Progenitor cell of endocrine pancreas (in vitro differentiated cells): ENCODE measurements at regions not wholly inside any gene's neighbourhood (a gene's known extent, or its start where the extent isn't known, plus 50 kb on each side); places are given as distances from the start of the nearest gene placed in this dataset.

ENCODE experiments used
- DNase-seq: peaks from one replicate; pipeline ENCODE4 v3.0.0; 2021; ENCODE audit warnings: low spot score; ENCODE audit not compliant: unreplicated experiment
- H3K27ac Mint-ChIP-seq: 2 replicates; pipeline ENCODE4 v1.8.0; 2021; ENCODE audit warnings: mild to moderate bottlenecking, moderate library complexity, mixed read lengths
- H3K27me3 Mint-ChIP-seq: 2 replicates; pipeline ENCODE4 v1.8.0; 2021; ENCODE audit warnings: mixed read lengths
- H3K36me3 Mint-ChIP-seq: 2 replicates; pipeline ENCODE4 v1.8.0; 2022; ENCODE audit warnings: mixed read lengths; ENCODE audit not compliant: insufficient read depth
- H3K4me1 Mint-ChIP-seq: 2 replicates; pipeline ENCODE4 v1.8.0; 2021; ENCODE audit warnings: low read depth, mixed read lengths
- H3K4me3 Mint-ChIP-seq: 2 replicates; pipeline ENCODE4 v1.8.0; 2021; ENCODE audit warnings: low read depth, mild to moderate bottlenecking, moderate library complexity, mixed read lengths
- H3K9me3 Mint-ChIP-seq: 2 replicates; pipeline ENCODE4 v1.8.0; 2021; ENCODE audit warnings: low read depth, mixed read lengths
- TF ChIP-seq, protein P1 (sequence below): fragments of 200-600 bp; sonication (generic); IDR thresholded peaks from one replicate; pipeline ENCODE4 v1.5.0; 2021; ENCODE audit warnings: antibody characterized with exemption, mild to moderate bottlenecking; ENCODE audit not compliant: unreplicated experiment

DNA sequence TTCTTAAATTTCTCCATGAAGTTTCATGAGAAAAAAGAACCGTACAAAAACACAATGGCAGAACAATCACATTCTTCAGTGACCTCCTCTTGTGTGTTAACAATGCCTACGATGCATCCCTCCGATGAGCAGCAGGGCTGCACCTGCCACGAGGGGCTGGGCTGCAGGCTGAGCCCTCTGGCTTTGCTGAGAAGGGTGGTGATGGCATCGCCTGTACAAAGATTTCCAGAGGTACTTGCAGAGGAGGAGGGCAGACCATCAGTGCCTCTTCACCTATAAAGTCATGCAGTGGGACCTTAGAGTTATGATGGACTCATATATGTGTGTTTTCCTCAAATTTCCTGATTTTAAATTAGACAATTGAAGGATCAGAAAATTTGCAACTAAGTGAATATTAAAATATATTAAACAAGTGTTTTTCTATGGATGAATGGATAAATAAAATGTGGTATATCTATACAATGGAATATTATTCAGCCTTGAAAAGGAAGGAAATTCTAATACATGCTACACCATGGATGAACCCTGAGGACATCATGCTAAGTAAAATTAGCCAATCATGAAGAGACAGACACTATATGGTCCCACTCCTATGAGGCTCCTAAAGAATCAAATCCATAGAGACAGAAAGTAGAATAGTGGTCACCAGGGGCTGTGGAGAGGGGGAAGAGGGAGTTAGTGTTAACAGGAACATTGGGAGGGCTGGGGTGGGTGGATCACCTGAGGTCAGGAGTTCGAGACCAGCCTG lies 489.3 kb downstream of the SIPA1L2 start:
- Mint-ChIP-seq H3K4me1 (peaks cover 6% of the 10 kb centered on the region), H3K4me3 (no peak overlapping the region), H3K9me3 (no peaks in the 10 kb centered on the region), H3K27me3 (no peaks in the 10 kb centered on the region), H3K36me3 (no peaks in the 10 kb centered on the region), H3K27ac (no peak overlapping the region)
- no peak for DNase-seq
- TF ChIP-seq, protein P1, sequence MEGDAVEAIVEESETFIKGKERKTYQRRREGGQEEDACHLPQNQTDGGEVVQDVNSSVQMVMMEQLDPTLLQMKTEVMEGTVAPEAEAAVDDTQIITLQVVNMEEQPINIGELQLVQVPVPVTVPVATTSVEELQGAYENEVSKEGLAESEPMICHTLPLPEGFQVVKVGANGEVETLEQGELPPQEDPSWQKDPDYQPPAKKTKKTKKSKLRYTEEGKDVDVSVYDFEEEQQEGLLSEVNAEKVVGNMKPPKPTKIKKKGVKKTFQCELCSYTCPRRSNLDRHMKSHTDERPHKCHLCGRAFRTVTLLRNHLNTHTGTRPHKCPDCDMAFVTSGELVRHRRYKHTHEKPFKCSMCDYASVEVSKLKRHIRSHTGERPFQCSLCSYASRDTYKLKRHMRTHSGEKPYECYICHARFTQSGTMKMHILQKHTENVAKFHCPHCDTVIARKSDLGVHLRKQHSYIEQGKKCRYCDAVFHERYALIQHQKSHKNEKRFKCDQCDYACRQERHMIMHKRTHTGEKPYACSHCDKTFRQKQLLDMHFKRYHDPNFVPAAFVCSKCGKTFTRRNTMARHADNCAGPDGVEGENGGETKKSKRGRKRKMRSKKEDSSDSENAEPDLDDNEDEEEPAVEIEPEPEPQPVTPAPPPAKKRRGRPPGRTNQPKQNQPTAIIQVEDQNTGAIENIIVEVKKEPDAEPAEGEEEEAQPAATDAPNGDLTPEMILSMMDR: no peak

DNA sequence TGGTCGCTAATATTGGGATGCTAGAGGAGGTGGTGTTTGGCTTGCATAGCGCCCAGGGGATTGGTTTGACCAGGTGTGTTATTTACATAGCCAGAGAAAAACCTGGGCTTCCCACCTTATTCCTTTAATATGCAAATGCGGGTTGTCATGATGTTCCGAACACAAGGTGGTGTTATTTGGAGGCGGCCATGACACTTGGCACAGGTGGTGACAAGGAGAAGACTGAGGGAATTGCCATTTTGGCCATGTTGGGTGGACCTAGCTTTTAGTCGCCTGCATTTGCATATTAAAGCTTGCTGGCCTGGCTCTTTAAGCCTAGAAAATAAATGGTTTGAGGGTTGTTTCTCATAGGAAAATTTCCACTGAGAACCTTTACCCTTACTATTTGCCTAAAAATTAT lies 490.5 kb downstream of the SIPA1L2 start:
- Mint-ChIP-seq H3K36me3 (no peaks in the 10 kb centered on the region), H3K9me3 (no peaks in the 10 kb centered on the region), H3K4me3 (no peak overlapping the region), H3K27me3 (no peaks in the 10 kb centered on the region), H3K4me1 (peaks cover 6% of the 10 kb centered on the region), H3K27ac (no peak overlapping the region)
- no peak for DNase-seq
- TF ChIP-seq, protein P1: no peak

DNA sequence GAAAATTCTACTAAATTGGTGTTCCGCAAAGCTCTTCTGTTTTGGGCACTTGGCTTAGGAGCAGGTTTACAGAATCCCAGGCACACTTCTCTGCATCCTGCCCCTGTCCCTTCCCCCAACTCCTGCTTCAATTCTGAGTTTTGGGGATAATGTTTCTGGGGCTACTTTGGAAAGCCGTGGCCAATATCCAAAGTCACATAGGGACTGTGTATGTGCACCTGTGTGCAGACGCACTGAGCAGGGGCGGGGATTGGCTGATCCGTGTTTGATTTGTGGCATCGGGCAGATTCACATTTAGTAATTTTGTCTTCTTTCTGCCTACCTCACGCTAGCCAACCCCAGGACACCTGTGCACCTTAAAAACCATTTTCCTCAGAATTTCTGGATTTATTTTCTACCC lies 491.9 kb downstream of the SIPA1L2 start:
- TF ChIP-seq, protein P1: no peak
- no peaks in the 10 kb centered on the region for H3K27me3 Mint-ChIP-seq
- H3K9me3 Mint-ChIP-seq: no peaks in the 10 kb centered on the region
- no peak overlapping the region for H3K27ac Mint-ChIP-seq
- no peak for DNase-seq
- no peak overlapping the region for H3K4me3 Mint-ChIP-seq
- H3K4me1 Mint-ChIP-seq: no peaks in the 10 kb centered on the region
- no peaks in the 10 kb centered on the region for H3K36me3 Mint-ChIP-seq

DNA sequence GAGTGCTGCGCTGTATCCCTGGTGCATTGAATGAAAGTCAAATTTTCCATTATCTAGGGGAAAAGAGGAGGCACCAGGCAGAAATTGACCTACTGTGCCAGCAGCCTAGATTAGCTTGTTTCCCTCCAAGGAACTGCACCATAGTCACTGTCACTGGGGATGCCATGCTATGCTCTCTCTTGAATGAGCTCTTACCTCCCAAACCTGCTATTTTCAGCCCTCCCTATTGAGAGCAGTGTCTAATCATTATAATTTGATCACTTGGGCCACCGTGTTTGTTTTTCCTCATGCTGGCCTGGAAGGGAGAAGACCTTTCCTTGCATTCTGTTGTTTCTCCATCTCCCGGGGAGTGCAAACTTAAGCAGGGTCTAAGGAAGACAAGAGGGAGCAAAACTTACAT lies 492.9 kb downstream of the SIPA1L2 start:
- H3K9me3 Mint-ChIP-seq: no peaks in the 10 kb centered on the region
- no peak overlapping the region for H3K4me3 Mint-ChIP-seq
- TF ChIP-seq, protein P1: no peak
- H3K27ac Mint-ChIP-seq: no peak overlapping the region
- DNase-seq: no peak
- H3K4me1 Mint-ChIP-seq: no peaks in the 10 kb centered on the region
- no peaks in the 10 kb centered on the region for H3K27me3 Mint-ChIP-seq
- H3K36me3 Mint-ChIP-seq: no peaks in the 10 kb centered on the region

DNA sequence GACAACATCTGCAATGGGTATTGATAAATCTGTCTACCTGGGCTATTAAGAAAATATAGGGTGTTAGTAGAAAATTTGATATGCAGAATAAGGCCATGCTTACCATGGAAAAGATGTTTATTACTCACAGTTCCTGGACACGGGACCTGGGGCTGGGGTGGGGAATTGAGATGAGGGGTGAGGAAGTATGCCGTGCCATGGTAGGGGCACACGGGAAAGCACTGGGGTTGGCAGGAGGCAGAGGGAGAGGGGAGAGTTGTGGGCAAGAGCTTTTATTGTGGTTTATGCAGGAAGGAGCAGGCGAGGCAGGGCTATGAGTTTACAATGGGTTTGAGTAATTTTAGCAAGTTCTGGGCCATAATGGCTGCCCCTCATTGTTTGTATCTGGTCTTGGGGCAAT lies 493.8 kb downstream of the SIPA1L2 start:
- H3K27me3 Mint-ChIP-seq: no peaks in the 10 kb centered on the region

More for the DNA sequence above, 493.8 kb downstream of the SIPA1L2 start:
- Mint-ChIP-seq H3K4me3 (no peak overlapping the region), H3K4me1 (no peaks in the 10 kb centered on the region), H3K27ac (no peak overlapping the region), H3K36me3 (no peaks in the 10 kb centered on the region), H3K9me3 (peaks cover 5% of the 10 kb centered on the region)
- DNase-seq: no peak
- TF ChIP-seq, protein P1: no peak
